COR-L47 (cell line): ENCODE measurements at regions not wholly inside any gene's neighbourhood (a gene's known extent, or its start where the extent isn't known, plus 50 kb on each side); places are given as distances from the start of the nearest gene placed in this dataset.
A peak's percentile ranks its signal among the peaks of the same experiment; 100 is the strongest.

Source experiments
- DNase-seq: peaks from one replicate; lab custom pipeline; 2025; lab: John Stamatoyannopoulos, UW

DNA sequence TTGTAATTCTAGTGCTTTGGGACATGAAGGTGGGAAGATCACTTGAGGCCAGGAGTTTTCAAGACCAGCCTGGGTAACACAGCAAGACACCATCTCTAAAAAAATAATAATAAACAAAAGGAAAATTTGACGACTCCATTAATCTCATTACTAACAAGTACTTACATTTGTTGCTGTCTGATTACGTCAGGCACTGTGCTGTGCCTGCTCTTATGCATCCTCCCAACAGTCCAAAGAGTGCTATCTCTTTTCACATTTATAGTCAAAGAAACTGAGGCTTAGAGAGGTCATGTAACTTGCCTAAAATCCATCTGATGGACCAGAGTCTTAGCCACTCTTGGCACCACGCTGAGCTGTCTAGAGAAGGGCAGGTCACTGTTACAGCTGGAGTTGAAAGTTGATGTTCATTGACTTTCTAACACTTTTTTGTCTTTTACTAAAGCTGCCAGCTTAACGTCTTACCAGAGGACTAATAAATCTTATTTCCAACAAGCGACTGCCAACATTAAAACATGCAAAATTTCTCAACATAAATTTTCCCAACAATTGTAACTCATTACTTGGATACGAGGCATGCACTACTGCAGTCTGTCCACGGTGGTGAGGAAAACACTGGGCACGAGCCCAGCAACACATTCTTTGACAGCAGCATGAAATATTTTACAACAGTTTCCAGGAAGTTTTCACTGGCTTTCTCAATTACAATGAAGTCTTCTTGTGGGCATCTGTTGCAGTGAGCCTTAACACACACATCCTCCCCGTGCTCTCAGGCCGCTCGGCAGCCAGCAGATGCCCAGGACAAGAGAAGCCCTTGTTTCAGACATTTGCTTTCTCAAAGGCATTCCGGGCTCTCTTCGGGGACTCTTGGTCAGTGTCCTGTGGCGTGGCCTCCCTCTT is 262.9 kb upstream of the PROX1 start:
- DNase-seq = no peak

DNA sequence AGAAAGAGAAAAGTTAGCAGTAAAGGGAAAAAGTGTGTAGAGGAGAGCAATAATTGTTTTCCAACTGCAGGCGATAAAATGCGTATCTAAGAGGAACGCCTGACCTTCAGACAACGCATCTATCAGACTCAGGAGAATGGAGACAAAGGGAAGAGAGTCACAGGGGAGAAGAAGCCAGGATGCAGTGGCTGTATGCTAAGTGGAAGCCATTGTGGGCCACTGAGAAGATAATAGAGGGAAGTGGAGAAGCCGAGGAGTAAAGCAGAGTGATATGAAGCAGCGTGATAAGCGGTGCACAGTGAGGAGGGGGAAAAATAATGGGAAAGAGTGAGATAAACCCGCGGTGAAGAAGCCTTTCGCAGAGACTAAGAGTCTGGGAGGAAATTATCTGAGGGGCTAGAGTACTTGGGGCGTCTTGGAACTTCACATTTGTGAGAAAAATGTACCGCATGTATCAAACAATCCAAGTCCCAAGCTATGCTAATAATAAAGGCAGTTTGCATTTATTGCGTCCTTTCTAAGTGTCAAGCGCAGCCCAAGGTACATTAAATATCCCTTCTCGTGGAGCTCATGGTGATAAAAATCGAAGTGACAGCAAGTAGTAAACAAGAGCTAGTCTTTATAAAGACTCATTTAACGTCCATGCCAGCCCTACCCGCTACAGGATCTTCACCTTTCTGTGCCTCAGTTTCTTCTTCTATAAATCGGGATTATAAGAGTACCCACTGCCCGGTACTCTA is 259.8 kb upstream of the PROX1 start:
- DNase-seq = no peak

DNA sequence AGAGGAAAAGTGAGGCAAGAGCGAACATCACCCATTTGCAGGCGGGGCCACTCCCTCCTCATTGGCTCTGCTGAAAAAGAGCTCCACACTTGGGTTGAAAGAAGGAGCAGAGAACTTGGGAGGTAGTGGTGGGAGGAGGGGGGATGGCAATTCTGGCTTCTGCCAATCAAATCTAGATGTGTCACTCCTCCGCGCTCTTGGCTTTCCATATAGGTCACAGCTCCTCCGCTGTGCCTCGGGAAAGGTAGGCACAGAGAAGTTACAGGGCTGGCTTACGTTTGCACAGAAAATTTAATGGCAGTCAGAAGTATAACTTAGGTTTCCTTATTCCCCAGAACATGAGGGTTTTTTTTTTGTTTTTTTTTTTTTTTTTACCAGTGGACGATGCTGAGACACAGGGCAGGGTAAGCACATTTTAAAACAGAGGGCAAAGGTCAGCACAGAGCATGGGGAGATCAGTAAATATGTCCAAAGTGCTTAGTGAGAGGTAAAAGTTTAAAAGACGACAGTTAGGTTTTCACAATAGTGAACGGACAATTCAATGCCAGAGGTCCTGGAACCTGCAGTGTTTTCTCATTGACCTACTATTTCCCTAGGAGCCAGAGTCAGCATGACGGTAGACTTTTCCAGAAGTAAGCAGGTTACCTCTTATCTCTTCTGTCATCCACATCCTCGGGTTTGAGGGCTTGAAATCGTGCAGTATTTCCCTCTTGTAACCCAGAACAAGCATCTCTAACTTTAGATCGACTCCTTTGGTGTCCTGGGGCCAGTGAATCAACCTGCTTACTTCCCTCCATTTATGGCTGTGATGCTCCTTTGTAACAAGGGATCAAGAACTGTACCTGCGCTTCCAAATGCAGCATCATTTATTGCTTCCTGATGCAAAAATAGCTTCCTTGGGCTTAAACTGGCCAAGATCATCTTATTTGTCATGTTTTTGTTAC is 258.9 kb upstream of the PROX1 start:
- no peak for DNase-seq

DNA sequence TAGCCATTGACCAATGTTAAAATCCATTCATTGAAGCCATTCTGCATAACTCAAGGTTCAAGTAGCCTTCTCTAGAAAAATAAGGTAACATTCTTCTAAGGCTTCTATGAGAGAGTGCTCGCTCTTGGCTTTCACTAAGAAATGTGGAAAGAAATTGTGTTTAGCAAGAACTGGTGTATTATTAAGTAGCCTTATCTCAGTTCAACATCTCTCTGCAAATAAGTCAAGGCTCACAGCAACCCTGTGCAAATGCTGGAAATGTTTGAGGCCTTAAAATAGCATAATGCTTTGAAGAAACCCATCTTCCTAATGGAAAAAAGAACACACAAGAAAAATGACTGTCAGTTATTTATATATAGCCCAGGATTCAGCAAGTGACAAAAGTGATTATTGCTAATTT is 254.1 kb upstream of the PROX1 start:
- no peak for DNase-seq

DNA sequence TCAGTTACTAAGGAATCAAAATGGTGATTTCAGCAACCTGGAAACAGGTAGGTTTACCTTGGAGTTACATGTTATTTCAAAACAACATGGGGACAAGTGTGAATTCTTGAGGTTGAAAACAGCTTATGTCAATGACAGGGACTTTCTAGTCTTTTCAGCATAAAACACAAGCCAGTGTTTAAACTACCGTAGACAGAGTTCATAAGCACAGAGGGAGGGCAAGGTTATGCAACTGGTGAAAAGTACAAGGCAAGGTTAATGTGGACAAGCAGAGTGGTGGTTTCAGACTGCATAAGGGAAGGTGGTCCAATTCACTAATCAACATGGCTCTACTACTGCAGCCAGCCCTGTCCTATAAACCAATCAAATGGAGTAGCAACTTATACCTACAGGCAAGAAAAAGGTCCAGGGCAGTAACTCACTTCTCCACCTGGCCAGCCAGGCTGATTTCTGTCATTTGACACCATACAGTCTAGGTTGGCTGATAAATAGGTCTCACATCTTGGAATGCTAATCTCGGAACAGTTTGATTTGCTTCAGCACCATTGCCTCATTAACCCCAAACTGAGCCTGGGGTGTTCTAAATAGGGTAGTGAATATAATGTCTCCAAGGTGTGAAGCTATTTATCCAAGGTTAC is 250.3 kb upstream of the PROX1 start:
- no peak for DNase-seq

DNA sequence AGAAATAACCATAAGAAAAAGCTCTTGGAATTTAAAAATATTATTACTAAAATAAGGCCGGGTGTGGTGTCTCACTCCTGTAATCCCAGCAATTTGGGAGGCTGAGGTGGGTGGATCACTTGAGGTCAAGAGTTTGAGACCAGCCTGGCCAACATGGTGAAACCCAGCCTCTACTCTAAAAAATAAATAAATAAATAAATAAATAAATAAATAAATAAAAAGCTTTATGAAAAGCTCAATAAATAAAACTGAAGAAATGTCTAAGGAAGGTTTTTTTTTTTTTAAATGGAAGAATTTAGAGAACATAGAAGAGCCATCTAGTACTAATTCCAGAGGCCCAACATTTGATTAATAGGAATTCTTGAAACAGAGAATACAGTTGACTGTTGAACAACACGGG is 249.1 kb upstream of the PROX1 start:
- DNase-seq = no peak

DNA sequence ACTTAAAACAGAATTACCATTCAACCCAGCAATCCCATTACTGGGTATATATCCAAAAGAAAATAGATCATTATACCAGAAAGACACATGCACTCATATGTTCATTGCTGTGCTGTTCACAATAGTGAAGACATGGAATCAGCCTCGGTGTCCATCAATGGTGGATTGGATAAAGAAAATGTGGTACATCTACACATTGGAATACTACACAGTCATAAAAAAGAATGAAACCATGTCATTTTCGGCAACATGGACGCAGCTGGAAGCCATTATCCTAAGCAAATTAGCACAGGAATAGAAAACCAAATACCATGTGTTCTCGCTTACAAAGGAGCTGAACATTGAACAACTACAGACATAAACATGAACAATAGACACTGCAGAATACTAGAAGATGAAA is 244.8 kb upstream of the PROX1 start:
- DNase-seq = no peak

DNA sequence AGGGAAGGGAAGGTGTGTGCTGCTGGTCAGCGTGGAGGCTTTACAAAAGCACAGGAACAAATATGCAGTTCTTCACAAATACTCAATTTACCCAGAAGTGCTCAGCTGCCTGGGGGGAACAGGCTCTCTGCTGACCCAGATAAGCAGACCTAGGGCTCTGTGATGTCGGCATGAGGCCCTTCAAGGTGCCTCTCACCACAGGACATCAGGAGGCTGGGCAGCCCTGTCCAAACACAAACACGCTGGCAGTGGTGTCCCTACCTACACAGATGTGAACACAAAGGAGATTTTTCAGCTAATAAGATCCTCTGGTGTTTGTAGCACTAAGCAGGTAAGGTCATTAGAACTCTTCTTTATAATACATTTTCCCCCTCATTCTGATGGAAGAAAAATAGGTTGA is 243.0 kb upstream of the PROX1 start:
- no peak for DNase-seq

DNA sequence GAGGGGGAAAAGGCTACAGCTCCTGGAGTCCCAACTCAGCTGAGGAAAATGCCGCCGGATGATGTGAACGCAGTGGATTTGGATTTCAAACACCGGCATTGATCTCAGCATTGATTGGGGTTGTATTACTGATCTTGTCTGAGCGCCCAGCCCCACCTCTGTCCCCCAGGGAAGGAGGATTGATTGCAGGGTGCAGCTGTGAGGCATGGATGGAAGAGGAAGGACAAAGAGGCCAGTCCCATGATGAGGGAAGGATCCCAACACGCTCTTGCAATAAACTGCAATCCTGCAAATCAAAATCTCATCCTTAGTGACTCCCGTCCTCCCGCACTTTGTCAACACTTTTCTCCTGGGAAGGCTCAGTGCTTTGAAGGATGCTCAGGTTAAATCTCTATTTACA is 242.3 kb upstream of the PROX1 start:
- DNase-seq = no peak

DNA sequence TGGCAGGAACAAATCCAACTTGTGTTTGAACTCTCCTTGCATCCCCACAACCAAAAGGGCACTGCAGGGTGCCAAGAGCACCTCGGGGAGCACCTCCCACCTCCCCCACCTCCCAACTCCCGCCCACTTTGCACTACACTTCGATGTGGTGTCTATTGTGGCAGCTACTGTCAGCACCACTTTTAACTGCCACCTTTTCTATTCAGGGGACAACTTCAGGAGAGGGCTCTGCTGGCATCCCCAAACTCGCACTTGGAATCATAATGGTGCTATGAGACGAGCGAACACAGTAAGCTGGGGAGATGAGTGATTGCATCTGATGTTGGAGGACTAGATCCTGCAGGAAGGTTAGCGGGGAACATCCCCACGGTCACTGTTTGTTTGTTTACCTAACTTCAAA is 238.2 kb upstream of the PROX1 start:
- no peak for DNase-seq

DNA sequence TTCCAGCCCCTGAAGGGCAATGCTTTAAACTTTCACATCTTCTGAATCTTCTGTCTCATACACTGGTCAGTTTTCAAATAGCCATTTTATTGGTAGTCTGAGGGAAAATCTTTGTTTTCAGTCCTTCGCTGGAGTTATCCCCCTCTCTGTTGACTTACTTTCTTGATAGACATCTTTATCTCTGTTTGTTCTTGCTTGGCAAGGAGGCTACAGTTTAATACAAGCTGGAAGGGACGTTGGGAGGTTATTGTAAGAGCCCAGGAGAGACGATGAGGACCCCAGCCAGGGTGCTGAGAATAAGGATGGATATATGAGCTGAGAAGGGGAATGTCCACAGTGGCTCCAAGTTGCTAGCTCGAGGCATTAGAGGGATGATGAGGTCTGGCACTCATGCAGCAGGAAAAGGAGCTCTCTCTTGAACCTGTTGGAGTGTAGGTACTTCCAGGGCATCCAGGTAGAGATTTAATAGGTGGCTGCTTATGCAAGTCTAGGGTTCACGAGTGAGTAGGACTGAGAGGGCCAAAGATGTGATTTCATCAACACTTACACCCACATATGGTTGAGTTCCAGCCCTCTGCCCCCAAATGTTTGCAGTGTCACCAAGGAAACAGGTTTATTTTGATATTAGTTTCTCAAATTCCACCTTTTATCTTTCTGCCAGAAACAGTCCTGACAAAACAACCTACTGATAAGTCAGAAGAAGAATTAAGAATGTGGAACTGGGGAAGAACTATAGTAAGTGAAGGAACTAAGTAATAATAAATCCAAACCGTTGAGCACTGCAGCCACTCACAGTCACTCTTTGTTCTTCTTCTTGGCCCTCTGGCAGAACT is 237.3 kb upstream of the PROX1 start:
- DNase-seq = no peak

DNA sequence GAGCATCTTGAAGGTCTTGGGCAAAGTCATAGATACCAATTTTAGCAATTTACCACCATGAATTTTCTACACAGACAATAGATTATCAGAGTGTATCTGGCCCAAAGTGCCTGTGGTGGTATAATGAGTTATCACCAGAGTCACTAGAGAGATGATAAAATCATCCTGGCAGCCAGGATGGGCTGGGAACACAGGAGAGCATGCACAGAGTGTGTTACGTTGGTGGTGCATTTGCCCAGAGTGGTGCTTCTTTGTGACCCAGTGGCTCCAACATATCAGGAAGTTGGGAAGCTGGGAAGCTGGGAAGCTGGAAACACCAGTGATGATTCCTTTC is 236.7 kb upstream of the PROX1 start:
- DNase-seq = no peak

DNA sequence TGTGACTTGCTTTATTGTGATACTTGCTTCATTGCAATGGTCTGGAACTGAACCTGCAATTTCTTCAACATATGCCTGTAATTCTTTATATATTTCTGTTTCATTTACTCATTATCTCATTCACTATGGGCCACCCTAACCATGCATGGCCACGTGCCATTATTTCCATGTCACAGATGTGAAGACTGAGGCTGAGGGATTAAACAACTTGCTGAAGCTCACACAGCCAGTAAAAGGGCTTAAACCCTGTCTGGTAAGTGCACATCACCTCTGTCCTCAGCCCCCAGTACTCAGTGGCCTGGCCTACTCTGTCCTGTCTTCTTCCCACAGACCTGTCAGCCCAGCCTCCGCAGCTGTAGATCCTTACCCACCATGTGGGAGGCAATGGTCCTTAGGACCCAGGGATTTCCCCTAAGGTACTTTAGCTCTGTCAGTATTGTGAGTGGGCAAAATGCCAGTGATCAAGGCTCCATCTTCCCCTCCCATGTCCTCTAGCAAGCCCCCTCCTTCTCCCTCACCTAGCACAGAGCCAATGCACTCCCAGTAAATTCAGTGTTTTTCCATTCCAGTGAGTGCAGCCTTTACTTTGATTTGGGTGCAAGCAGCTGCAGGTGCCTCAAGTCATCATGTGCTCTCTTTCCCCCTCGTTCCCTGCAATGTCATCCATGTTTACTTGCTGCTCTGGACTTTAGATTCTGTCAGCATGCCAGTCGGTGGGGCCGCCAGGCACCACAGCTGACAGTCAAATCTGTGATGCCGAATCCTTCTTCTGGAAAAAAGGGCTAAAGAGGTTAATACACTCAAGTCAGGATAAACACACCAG is 228.2 kb upstream of the PROX1 start:
- DNase-seq = peak; percentile 66

DNA sequence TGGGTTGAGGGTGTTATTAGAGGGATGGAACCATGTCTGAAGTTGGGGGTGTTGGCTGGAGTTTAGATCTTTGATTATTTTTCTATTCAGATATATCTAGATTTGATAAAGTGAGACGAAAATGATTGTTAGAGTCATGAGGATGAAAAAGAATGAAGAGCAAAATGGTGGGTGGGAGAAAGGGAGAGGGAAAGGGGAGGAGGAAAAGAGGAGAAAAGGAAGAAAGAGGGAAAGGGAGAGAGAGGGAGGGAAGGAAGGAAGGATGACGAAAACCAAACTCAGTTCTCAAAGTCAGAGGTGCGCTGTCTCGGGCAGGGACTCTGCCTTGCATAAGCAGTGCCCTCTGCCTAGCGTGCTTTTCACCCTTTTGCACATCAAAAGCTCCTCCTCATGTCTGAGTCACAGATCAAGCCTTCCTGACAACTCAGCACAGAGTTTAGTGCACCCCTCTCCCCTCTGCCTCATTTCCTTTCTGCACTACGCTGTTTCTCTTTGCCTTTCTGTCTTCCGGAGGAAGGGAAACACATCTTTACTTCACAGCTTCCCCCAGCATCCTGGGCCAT is 225.8 kb upstream of the PROX1 start:
- no peak for DNase-seq

DNA sequence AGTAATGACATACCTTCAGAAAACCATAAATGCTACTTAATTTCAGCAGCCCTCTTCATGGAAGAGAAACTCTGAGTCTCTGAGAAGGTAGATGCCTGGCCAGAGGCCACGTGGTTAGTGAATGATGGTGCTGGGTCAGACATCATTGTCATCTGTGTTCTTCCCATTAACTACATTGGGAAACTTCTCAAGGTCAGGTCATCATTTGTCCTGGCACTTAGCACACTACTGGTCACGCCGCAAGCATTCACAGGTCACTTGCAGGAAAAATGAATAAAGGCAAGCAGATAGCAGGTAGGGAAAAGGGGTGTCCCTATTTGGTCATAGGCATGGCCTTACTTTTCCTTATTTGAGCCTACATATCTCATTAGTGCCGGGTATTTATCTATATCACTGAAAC is 220.1 kb upstream of the PROX1 start:
- no peak for DNase-seq

DNA sequence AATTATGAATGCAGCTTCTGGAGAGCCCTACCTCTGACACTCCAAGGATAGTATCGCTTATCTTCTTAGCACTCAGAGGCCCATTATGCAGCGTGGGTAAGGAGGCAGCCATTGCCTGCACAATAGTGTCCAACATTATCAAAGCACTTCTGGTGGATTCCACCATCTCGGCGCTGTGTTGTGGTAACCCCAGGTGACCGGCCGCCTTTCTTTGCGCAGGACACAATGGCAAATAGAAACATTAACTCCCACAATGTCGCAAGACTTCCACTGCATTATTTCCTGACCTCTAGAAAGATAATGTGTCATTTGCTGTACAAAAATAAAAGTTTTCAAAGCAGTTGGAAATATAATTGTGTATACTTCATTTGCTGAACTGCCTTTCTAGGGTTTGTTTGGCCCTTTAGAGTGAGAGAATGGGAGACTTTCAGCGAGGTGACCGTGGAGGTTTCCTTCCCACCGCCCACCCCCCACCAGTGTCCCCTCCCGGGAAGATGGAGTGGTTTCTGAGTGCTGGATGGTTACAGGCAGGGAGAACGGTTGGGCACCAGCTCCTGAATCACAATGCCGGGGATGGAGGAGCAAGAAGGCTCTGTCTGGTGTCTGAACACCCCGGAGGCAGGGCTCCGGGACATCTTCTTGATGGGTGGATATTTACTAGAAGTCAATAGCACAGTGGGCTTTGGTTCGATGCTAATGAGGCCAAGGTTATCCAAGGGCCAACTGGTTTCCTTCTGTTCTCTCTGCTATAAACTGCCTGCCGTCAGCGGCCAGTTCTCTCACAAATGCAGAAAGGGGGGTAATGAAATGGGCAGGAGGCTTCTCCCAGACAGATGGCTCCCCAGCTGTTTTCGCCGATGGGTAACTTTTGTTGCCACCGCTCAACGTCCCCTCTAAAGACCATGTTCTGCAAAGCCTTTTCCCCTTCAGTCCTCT is 215.4 kb upstream of the PROX1 start:
- DNase-seq = no peak

DNA sequence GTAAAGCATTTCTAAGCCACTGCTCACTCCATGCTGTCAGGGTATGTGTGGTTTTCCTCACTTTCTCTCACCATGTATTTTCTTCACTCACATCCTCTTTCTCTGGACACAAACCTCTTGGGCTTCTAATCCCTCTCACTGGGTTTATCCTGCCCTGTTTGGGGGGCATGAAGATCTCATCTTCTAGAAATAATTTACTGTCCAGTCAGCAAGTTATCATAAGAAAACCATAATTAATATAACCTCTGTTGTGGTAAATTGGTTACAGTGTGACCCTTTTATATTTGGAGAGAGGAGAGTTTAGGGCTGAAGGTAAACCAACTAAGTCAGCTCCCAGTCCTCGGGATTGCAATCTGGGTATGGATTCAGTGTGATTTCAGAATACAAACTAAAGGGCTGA is 213.8 kb upstream of the PROX1 start:
- no peak for DNase-seq

DNA sequence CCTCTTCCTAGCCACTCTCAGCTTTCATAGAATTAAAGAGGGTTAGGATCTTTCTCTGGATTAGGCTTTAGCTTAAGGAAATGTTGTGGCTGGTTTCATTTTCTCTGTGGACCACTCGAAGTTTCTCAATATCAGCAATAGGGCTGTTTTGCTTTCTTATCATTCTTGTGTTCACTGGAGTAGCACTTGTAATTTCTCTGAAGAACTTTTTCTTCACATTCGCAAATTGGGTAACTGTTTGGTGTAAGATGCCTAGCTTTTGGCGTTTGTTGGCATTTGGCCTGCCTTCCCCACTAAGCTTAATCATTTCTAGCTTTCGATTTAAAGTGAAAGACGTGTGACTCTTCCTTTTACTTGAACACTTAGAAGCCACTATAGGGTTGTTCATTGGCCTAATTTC is 210.8 kb upstream of the PROX1 start:
- no peak for DNase-seq

DNA sequence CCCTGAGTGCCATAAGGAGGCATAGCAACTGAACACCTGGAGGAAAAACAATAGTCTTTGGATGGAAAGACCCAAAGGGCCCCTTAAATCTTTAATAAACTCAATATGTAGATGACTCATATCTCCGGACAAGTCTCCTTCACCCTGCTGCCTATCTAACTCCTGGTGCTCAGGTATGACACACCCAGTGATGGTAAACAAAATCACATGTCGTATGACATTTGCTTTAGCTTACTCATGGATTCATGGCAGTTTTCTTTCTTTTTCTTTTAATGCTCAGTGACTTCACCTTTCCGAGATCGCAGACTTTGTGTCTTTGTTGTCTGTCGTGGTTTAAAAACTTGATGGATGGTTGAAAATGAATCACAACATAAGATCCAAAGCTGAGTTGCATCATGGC is 208.5 kb upstream of the PROX1 start:
- no peak for DNase-seq
